Keratinocyte (primary cell): ENCODE measurements at regions not wholly inside any gene's neighbourhood (a gene's known extent, or its start where the extent isn't known, plus 50 kb on each side); places are given as distances from the start of the nearest gene placed in this dataset.

Experiments used
- DNase-seq: peaks from one replicate; pipeline ENCODE4 v3.0.0-alpha.2; 2011; ENCODE audit warnings: low read depth, missing footprints, low spot score
- FAIRE-seq: peaks from 2 replicates; lab custom pipeline; 2011; peaks lifted over from hg19 to GRCh38; lab: Jason Lieb, UNC
- H2AFZ ChIP-seq: 2 replicates; pipeline ENCODE4 v1.6.0; 2012; ENCODE audit warnings: low read length, control low read depth, inconsistent platforms; ENCODE audit not compliant: control insufficient read depth
- H3K27ac ChIP-seq: 2 replicates; pipeline ENCODE4 v1.5.1; 2011; ENCODE audit warnings: low read length; ENCODE audit not compliant: control insufficient read depth, insufficient read depth
- H3K27me3 ChIP-seq: 3 replicates; pipeline ENCODE4 v1.6.0; 2011; ENCODE audit warnings: low read length; ENCODE audit not compliant: control insufficient read depth, insufficient read depth; ENCODE audit errors: extremely low read depth
- H3K36me3 ChIP-seq, 2 experiments: 2 replicates in 1 of 2; 3 replicates in 1 of 2; pipeline ENCODE4 v1.5.1; 2011; ENCODE audit warnings: low read length in 2 of 2, mild to moderate bottlenecking in 1 of 2; ENCODE audit not compliant: control insufficient read depth in 2 of 2, insufficient read depth in 2 of 2; ENCODE audit errors: extremely low read depth in 1 of 2
- H3K4me1 ChIP-seq: 3 replicates; pipeline ENCODE4 v1.5.1; 2011; ENCODE audit warnings: low read length; ENCODE audit not compliant: control insufficient read depth, insufficient read depth; ENCODE audit errors: extremely low read depth
- H3K4me2 ChIP-seq: 3 replicates; pipeline ENCODE4 v1.6.0; 2011; ENCODE audit warnings: low read depth, low read length; ENCODE audit not compliant: control insufficient read depth, insufficient read depth; ENCODE audit errors: extremely low read depth
- H3K4me3 ChIP-seq, 3 experiments: fragments of 200-600 bp in 1 of 3; sonication (generic) in 1 of 3; 2 replicates in 2 of 3; 3 replicates in 1 of 3; pipeline ENCODE4 v1.5.1; 2011 to 2016; ENCODE audit warnings: low read length in 3 of 3, mild to moderate bottlenecking in 3 of 3, control low read depth in 2 of 3, inconsistent platforms in 1 of 3, low read depth in 1 of 3, mixed read lengths in 1 of 3, mixed run types in 1 of 3, moderate library complexity in 1 of 3; ENCODE audit not compliant: control insufficient read depth in 2 of 3, insufficient read depth in 2 of 3; ENCODE audit errors: extremely low read depth in 1 of 3
- H3K79me2 ChIP-seq: 2 replicates; pipeline ENCODE4 v1.6.0; 2012; ENCODE audit warnings: low read length; ENCODE audit not compliant: control insufficient read depth, insufficient read depth
- H3K9ac ChIP-seq: 3 replicates; pipeline ENCODE4 v1.6.0; 2011; ENCODE audit warnings: low read length; ENCODE audit not compliant: control insufficient read depth, insufficient read depth; ENCODE audit errors: extremely low read depth
- H3K9me1 ChIP-seq: 3 replicates; pipeline ENCODE4 v1.6.0; 2011; ENCODE audit warnings: low read length; ENCODE audit not compliant: control insufficient read depth, insufficient read depth; ENCODE audit errors: extremely low read depth
- H3K9me3 ChIP-seq: 2 replicates; pipeline ENCODE4 v1.5.1; 2012; ENCODE audit warnings: low read depth, low read length; ENCODE audit not compliant: control insufficient read depth
- H4K20me1 ChIP-seq: 3 replicates; pipeline ENCODE4 v1.6.0; 2011; ENCODE audit warnings: low read length; ENCODE audit not compliant: control insufficient read depth, insufficient read depth; ENCODE audit errors: extremely low read depth
- EZH2 ChIP-seq: IDR thresholded peaks from one replicate; pipeline ENCODE4 v1.6.1; 2012; ENCODE audit warnings: inconsistent platforms, mild to moderate bottlenecking, low read length, moderate library complexity
- dilution Hi-C: fragments of 300-500 bp; cut with MboI; formaldehyde crosslinking; loops from one replicate; pipeline ENCODE4 v1.7.0; 2020; ENCODE audit warnings: low sequenced_read_pairs; ENCODE audit not compliant: extremely low pct_ligation_motif_present
- TF ChIP-seq, protein P1 (sequence below), 3 experiments: IDR thresholded peaks in 1 of 3; conservative IDR thresholded peaks in 1 of 3; optimal IDR thresholded peaks in 1 of 3; 2 replicates in 2 of 3; 3 replicates in 1 of 3; pipeline versions ENCODE3 to v1.5.1; 2011; ENCODE audit warnings: low read length in 3 of 3, mild to moderate bottlenecking in 3 of 3, moderate library complexity in 2 of 3, control low read depth in 1 of 3, inconsistent platforms in 1 of 3; ENCODE audit not compliant: insufficient read depth in 2 of 3; ENCODE audit errors: extremely low read depth in 1 of 3

DNA sequence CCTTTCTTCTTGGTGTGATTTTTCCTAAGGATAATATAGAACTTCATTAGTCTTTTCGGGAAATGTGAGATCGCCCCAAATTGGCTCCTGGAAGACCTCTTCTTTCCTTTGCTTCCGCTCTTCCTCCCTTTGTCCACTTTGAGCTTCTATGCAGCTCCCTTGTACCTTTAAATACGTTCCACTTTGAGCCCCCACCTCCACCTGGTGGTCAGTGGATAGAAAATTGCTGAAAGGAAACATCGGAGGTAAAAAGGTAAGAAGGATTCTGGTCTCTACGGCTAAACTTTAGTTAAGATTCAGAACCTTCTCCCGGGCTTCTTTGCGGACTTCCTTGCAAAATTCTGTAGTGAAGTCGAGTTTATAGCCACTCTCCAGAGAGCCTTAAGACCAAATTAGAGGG, 55.0 kb upstream of the TM9SF2 start:
- no peak overlapping the region for H3K27ac ChIP-seq
- no peak overlapping the region for H3K9ac ChIP-seq
- FAIRE-seq: no peak
- no peaks in the 10 kb centered on the region for H3K9me3 ChIP-seq
- H3K36me3 ChIP-seq: no peaks in the 10 kb centered on the region
- H3K4me1 ChIP-seq: no peaks in the 10 kb centered on the region
- no peak overlapping the region for H2AFZ ChIP-seq
- H3K9me1 ChIP-seq: no peaks in the 10 kb centered on the region
- H4K20me1 ChIP-seq: no peaks in the 10 kb centered on the region
- H3K4me2 ChIP-seq: no peak overlapping the region
- H3K79me2 ChIP-seq: no peaks in the 10 kb centered on the region
- DNase-seq: no peak
- TF ChIP-seq, protein P1, sequence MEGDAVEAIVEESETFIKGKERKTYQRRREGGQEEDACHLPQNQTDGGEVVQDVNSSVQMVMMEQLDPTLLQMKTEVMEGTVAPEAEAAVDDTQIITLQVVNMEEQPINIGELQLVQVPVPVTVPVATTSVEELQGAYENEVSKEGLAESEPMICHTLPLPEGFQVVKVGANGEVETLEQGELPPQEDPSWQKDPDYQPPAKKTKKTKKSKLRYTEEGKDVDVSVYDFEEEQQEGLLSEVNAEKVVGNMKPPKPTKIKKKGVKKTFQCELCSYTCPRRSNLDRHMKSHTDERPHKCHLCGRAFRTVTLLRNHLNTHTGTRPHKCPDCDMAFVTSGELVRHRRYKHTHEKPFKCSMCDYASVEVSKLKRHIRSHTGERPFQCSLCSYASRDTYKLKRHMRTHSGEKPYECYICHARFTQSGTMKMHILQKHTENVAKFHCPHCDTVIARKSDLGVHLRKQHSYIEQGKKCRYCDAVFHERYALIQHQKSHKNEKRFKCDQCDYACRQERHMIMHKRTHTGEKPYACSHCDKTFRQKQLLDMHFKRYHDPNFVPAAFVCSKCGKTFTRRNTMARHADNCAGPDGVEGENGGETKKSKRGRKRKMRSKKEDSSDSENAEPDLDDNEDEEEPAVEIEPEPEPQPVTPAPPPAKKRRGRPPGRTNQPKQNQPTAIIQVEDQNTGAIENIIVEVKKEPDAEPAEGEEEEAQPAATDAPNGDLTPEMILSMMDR (optimal IDR thresholded peaks at IDR 0.05 in 1 of 3, IDR thresholded peaks at IDR 0.05 in 1 of 3, conservative IDR thresholded peaks at IDR 0.05 in 1 of 3; ENCODE audit: extremely low read depth in 1 of 3, insufficient read depth in 2 of 3, low read length in 3 of 3): no peak
- no peak for TF ChIP-seq EZH2
- peaks cover 6% of the 10 kb centered on the region for H3K27me3 ChIP-seq
- dilution Hi-C loops: no loop called here
- no peak overlapping the region for H3K4me3 ChIP-seq

DNA sequence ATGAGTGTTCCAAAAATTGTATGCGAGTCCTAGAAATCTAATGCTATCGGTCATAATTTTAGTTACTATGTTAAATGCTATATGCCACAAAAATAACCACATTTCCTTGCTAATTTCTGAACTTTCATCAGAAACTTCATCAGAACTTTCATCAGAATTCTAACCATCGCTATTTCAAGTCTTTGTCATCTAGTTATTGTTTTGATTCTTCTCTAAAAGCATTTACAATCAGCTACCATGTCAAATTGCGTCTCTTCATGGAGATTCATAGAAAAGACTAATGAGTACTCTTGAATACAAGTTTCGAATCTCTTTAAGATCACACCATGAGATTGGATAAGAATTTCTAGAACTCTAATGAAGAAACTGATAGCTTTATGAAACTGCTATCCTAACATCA, 52.7 kb upstream of the TM9SF2 start:
- H3K9me1 ChIP-seq: no peaks in the 10 kb centered on the region
- H3K9me3 ChIP-seq: no peaks in the 10 kb centered on the region
- H3K79me2 ChIP-seq: no peaks in the 10 kb centered on the region
- no peaks in the 10 kb centered on the region for H3K36me3 ChIP-seq
- no peaks in the 10 kb centered on the region for H3K4me1 ChIP-seq
- DNase-seq (no peak), FAIRE-seq (no peak)
- peaks cover 5% of the 10 kb centered on the region for H3K27me3 ChIP-seq
- H4K20me1 ChIP-seq: no peaks in the 10 kb centered on the region
- H3K27ac ChIP-seq: no peak overlapping the region
- H3K9ac ChIP-seq: no peak overlapping the region
- no peak overlapping the region for H3K4me3 ChIP-seq
- H3K4me2 ChIP-seq: no peak overlapping the region
- dilution Hi-C loops: no loop called here
- H2AFZ ChIP-seq: no peak overlapping the region
- TF ChIP-seq EZH2: no peak
- TF ChIP-seq, protein P1 (optimal IDR thresholded peaks at IDR 0.05 in 1 of 3, IDR thresholded peaks at IDR 0.05 in 1 of 3, conservative IDR thresholded peaks at IDR 0.05 in 1 of 3; ENCODE audit: extremely low read depth in 1 of 3, insufficient read depth in 2 of 3, low read length in 3 of 3): no peak
